HCT116 (cell line): ENCODE measurements at regions not wholly inside any gene's neighbourhood (a gene's known extent, or its start where the extent isn't known, plus 50 kb on each side); places are given as distances from the start of the nearest gene placed in this dataset.

Experiments used
- ATAC-seq: fragments of 200-7000 bp; cut with Tn5 transposase; 2 replicates; pipeline ENCODE4 v1.9.1; 2020; ENCODE audit warnings: mild to moderate bottlenecking, moderate library complexity
- BruUV-seq: library from RNA; stranded (reverse); fragments of 400-500 nt; replicated peaks from 2 replicates; lab custom pipeline; 2021; lab: Mats Ljungman, UMichigan
- CTCF ChIA-PET: fragments of 300-600 bp; sonication (Branson Sonifier 250); formaldehyde crosslinking; loops from one replicate; lab custom pipeline; 2021; ENCODE audit warnings: antibody characterized with exemption; lab: Charles Lee
- POLR2A ChIA-PET: fragments of 300-600, 350-600 bp; sonication (Branson Sonifier 250); formaldehyde crosslinking; loops from one replicate; lab custom pipeline; 2021; ENCODE audit warnings: antibody characterized with exemption; lab: Charles Lee
- RAD21 ChIA-PET, 2 experiments: fragments of 300-600 bp; sonication (Branson Sonifier 250); formaldehyde crosslinking; loops; one replicate each; lab custom pipeline; 2023; ENCODE audit warnings: low total read pairs in 2 of 2; ENCODE audit not compliant: uncharacterized antibody in 2 of 2, unreplicated experiment in 2 of 2, low non-redundant PET in 1 of 2; lab: Charles Lee
- DNase-seq: peaks from one replicate; pipeline ENCODE4 v3.0.0-alpha.2; 2010; ENCODE audit warnings: low read depth, low spot score
- H2AFZ ChIP-seq: fragments of 200-600 bp; shearing (Covaris generic), sonication (generic); 2 replicates; pipeline ENCODE4 v1.6.1; 2017; ENCODE audit warnings: low read depth, mixed run types, mixed read lengths, antibody characterized with exemption, low read length; ENCODE audit not compliant: poor library complexity, severe bottlenecking
- H3K27ac ChIP-seq: 2 replicates; pipeline ENCODE4 v1.5.1; 2012; ENCODE audit warnings: low read depth, low read length
- H3K27me3 ChIP-seq: fragments of 200-600 bp; sonication (generic); 2 replicates; pipeline ENCODE4 v1.6.1; 2016; ENCODE audit warnings: mixed run types, low read length, mixed read lengths; ENCODE audit not compliant: insufficient read depth
- H3K36me3 ChIP-seq, 2 experiments: fragments of 200-500 bp in 1 of 2; fragments of 200-600 bp in 1 of 2; sonication (Bioruptor generic) in 1 of 2; sonication (generic) in 1 of 2; 2 replicates each; pipeline versions ENCODE4 v1.5.1 to v1.6.1; 2014 to 2016; ENCODE audit warnings: low read length in 2 of 2, inconsistent platforms in 1 of 2, mixed read lengths in 1 of 2, mixed run types in 1 of 2; ENCODE audit not compliant: insufficient read depth in 2 of 2, control insufficient read depth in 1 of 2
- H3K4me1 ChIP-seq, 2 experiments: fragments of 200-600 bp in 1 of 2; sonication (generic) in 1 of 2; 2 replicates each; pipeline versions ENCODE4 v1.5.1 to v1.6.1; 2012 to 2017; ENCODE audit warnings: low read length in 2 of 2, inconsistent platforms in 1 of 2, mild to moderate bottlenecking in 1 of 2, mixed read lengths in 1 of 2, mixed run types in 1 of 2, moderate library complexity in 1 of 2; ENCODE audit not compliant: insufficient read depth in 2 of 2, control insufficient read depth in 1 of 2
- H3K4me2 ChIP-seq: fragments of 200-600 bp; sonication (generic); 2 replicates; pipeline ENCODE4 v1.6.1; 2017; ENCODE audit warnings: mixed run types, low read length, mixed read lengths
- H3K4me3 ChIP-seq, 2 experiments: fragments of 200-600 bp in 1 of 2; sonication (generic) in 1 of 2; replicated peaks in 1 of 2; 2 replicates each; pipeline ENCODE4 v1.5.1; 2011 to 2016; ENCODE audit warnings: low read length in 2 of 2, control low read depth in 1 of 2, low read depth in 1 of 2, mild to moderate bottlenecking in 1 of 2, mixed read lengths in 1 of 2, mixed run types in 1 of 2
- H3K79me2 ChIP-seq: fragments of 200-600 bp; sonication (generic); 2 replicates; pipeline ENCODE4 v1.6.1; 2017; ENCODE audit warnings: mild to moderate bottlenecking, mixed run types, low read length, moderate library complexity, mixed read lengths; ENCODE audit not compliant: insufficient read depth
- H3K9ac ChIP-seq: fragments of 200-600 bp; sonication (generic); 2 replicates; pipeline ENCODE4 v1.6.1; 2016; ENCODE audit warnings: low read length, mixed read lengths
- H3K9me2 ChIP-seq: fragments of 200-600 bp; sonication (generic), shearing (Covaris generic); 2 replicates; pipeline ENCODE4 v1.6.1; 2017; ENCODE audit warnings: mixed run types, mild to moderate bottlenecking, moderate library complexity; ENCODE audit not compliant: insufficient read depth
- H3K9me3 ChIP-seq, 2 experiments: fragments of 200-500 bp in 1 of 2; fragments of 200-600 bp in 1 of 2; sonication (Bioruptor generic) in 1 of 2; sonication (generic) in 1 of 2; 2 replicates each; pipeline ENCODE4 v1.6.1; 2014 to 2017; ENCODE audit warnings: low read length in 2 of 2, mixed read lengths in 2 of 2, inconsistent platforms in 1 of 2, low read depth in 1 of 2, mild to moderate bottlenecking in 1 of 2, mixed run types in 1 of 2, moderate library complexity in 1 of 2; ENCODE audit not compliant: control insufficient read depth in 1 of 2, insufficient read depth in 1 of 2
- H4K20me1 ChIP-seq: fragments of 200-600 bp; sonication (generic), shearing (Covaris generic); 2 replicates; pipeline ENCODE4 v1.6.1; 2017; ENCODE audit warnings: mixed run types, mild to moderate bottlenecking, moderate library complexity; ENCODE audit not compliant: insufficient read depth
- CBX3 ChIP-seq: IDR thresholded peaks from 2 replicates; pipeline ENCODE4 v1.6.1; 2012; ENCODE audit warnings: low read depth
- CEBPB ChIP-seq: IDR thresholded peaks from 2 replicates; pipeline ENCODE4 v1.6.1; 2012; ENCODE audit warnings: low read depth
- EGR1 ChIP-seq: IDR thresholded peaks from 2 replicates; pipeline ENCODE4 v1.6.1; 2012; ENCODE audit warnings: low read depth
- JUND ChIP-seq: IDR thresholded peaks from 2 replicates; pipeline ENCODE4 v1.6.1; 2012
- POLR2AphosphoS5 ChIP-seq: IDR thresholded peaks from 2 replicates; pipeline ENCODE4 v1.6.1; 2011; ENCODE audit warnings: mild to moderate bottlenecking, low read depth, low read length, moderate library complexity
- REST ChIP-seq: IDR thresholded peaks from 2 replicates; pipeline ENCODE4 v1.6.1; 2012; ENCODE audit warnings: low read depth
- SRF ChIP-seq: IDR thresholded peaks from 2 replicates; pipeline ENCODE4 v1.6.1; 2012; ENCODE audit warnings: low read depth
- TCF7L2 ChIP-seq: IDR thresholded peaks from 2 replicates; pipeline ENCODE4 v1.7.0; 2011; ENCODE audit warnings: borderline replicate concordance, inconsistent platforms; ENCODE audit not compliant: insufficient read depth, insufficient read length; ENCODE audit errors: extremely low read depth
- YY1 ChIP-seq: IDR thresholded peaks from 2 replicates; pipeline ENCODE4 v1.6.1; 2011; ENCODE audit warnings: low read length, low read depth, moderate library complexity, mild to moderate bottlenecking; ENCODE audit not compliant: insufficient replicate concordance; ENCODE audit errors: extremely low read depth
- intact Hi-C: fragments of 100-400 bp; cut with micrococcal nuclease; formaldehyde crosslinking; loops from 2 replicates; pipeline ENCODE4 v1.10.0; 2022

GRCh38 chr20:51120868-51121267 lies 98.0 kb upstream of the KCNG1 start:
- Histone ChIP-seq H3K9me2 (no peaks in the 10 kb centered on the region), H3K36me3 (no peaks in the 10 kb centered on the region), H3K4me2 (no peak overlapping the region), H3K79me2 (no peaks in the 10 kb centered on the region), H3K27me3 (peaks cover 12% of the 10 kb centered on the region), H4K20me1 (no peaks in the 10 kb centered on the region), H3K4me1 (0 out of 4 replicates have a peak, but pooled peaks cover 0 to 5% of the 10 kb centered on the region in 2 experiments), H3K4me3 (no peak overlapping the region), H3K9me3 (no peaks in the 10 kb centered on the region)
- ATAC-seq, result no peak
- intact Hi-C loops, result no loop called here
- CTCF ChIA-PET, result no interaction called here
- no peak for DNase-seq
- no TSS peak for BruUV-seq
- TF ChIP-seq EGR1, result no peak
- TF ChIP-seq, all 23 proteins: peak for 0
- POLR2A ChIA-PET, result no interaction called here
- H3K9ac ChIP-seq, result no peak overlapping the region
- H3K27ac ChIP-seq, result no peak overlapping the region
- RAD21 ChIA-PET, result no interaction called here
- H2AFZ ChIP-seq, result no peak overlapping the region

GRCh38 chr20:51120438-51120837 lies 97.5 kb upstream of the KCNG1 start:
- ChIA-PET POLR2A (no interaction called here), RAD21 (no interaction called here), CTCF (no interaction called here)
- H3K4me1 ChIP-seq, result 0 out of 4 replicates have a peak, but pooled peaks cover 0 to 5% of the 10 kb centered on the region in 2 experiments
- no peaks in the 10 kb centered on the region for H4K20me1 ChIP-seq
- no peak overlapping the region for H3K9ac ChIP-seq
- intact Hi-C loops, result no loop called here
- no peak overlapping the region for H3K4me2 ChIP-seq
- TF ChIP-seq CBX3 (no peak), YY1 (no peak), REST (no peak), CEBPB (no peak), POLR2AphosphoS5 (no peak), EGR1 (no peak), TCF7L2 (no peak), SRF (no peak), JUND (no peak)
- peaks cover 10% of the 10 kb centered on the region for H3K27me3 ChIP-seq
- DNase-seq, result no peak
- BruUV-seq, result no TSS peak
- H3K9me2 ChIP-seq, result no peaks in the 10 kb centered on the region
- H3K27ac ChIP-seq, result no peak overlapping the region
- no peaks in the 10 kb centered on the region for H3K79me2 ChIP-seq
- H3K36me3 ChIP-seq, result no peaks in the 10 kb centered on the region
- ATAC-seq, result no peak
- H2AFZ ChIP-seq, result no peak overlapping the region
- no peaks in the 10 kb centered on the region for H3K9me3 ChIP-seq
- H3K4me3 ChIP-seq, result no peak overlapping the region
